Right lobe of liver (tissue), 6 donors: ENCODE measurements at regions not wholly inside any gene's neighbourhood (a gene's known extent, or its start where the extent isn't known, plus 50 kb on each side); places are given as distances from the start of the nearest gene placed in this dataset.
A peak's percentile ranks its signal among the peaks of the same experiment; 100 is the strongest.

Experiments
- ATAC-seq, 4 donors: fragments of 200-7000 bp; cut with Tn5 transposase; one replicate each; pipeline ENCODE4 v1.9.1; 2020; ENCODE audit warnings: mild to moderate bottlenecking in 4 of 4, moderate library complexity in 4 of 4
- DNase-seq, 3 donors: peaks; one replicate each; pipeline ENCODE4 v3.0.0-alpha.2; 2020
- H3K27ac ChIP-seq, 3 donors: fragments of 200-600 bp; one replicate each; pipeline ENCODE4 v1.8.0; 2022
- H3K27me3 ChIP-seq, 2 donors: fragments of 200-600 bp; one replicate each; pipeline ENCODE4 v1.8.0; 2022
- H3K36me3 ChIP-seq, 4 donors: fragments of 200-600 bp; sonication (generic) in 1 of 4; one replicate each; pipeline versions ENCODE4 v1.5.1 to v1.8.0; 2017 to 2022; ENCODE audit warnings: control low read depth in 1 of 4
- H3K4me1 ChIP-seq, 4 donors: fragments of 200-600 bp; sonication (generic) in 1 of 4; one replicate each; pipeline versions ENCODE4 v1.5.1 to v1.8.0; 2017 to 2022; ENCODE audit warnings: control low read depth in 1 of 4
- H3K4me3 ChIP-seq, 3 donors: fragments of 200-600 bp; one replicate each; pipeline ENCODE4 v1.8.0; 2022
- H3K9me3 ChIP-seq, 4 donors: fragments of 200-600 bp; sonication (generic) in 1 of 4; one replicate each; pipeline versions ENCODE4 v1.5.1 to v1.8.0; 2017 to 2022; ENCODE audit warnings: control low read depth in 1 of 4
- CTCF ChIP-seq, 4 donors: fragments of 200-600 bp in 3 of 4; fragments of 450-650 bp in 1 of 4; IDR thresholded peaks; one replicate each; pipeline versions ENCODE4 v1.5.1 to v1.8.0; 2016 to 2022; ENCODE audit warnings: antibody characterized with exemption in 4 of 4, mild to moderate bottlenecking in 2 of 4
- POLR2A ChIP-seq: fragments of 450-650 bp; IDR thresholded peaks from one replicate; pipeline ENCODE4 v1.6.1; 2017; ENCODE audit warnings: antibody characterized with exemption, mild to moderate bottlenecking
- WGBS: methylation state at CpG from one replicate; pipeline ENCODE4 v1.1.6; 2018; ENCODE audit warnings: low coverage, low lambda C conversion rate; ENCODE audit not compliant: insufficient coverage; ENCODE audit errors: missing lambda C conversion rate; 5-methylcytosine and 5-hydroxymethylcytosine counted together
- intact Hi-C, 2 donors: fragments of 100-400 bp; cut with DNase I; formaldehyde crosslinking; loops; one replicate each; pipeline versions ENCODE4 v1.11.2 to v1.14.1; 2022
- donor health status: DM: no; HTN: yes; CAD: no.
- donor health status: DM: no; HTN: no; CAD: no.
- donor health status: DM: no; HTN: no; CAD: no.
- donor health status: DM: no; HTN: yes; CAD: no.
- donor health status: DM: no; HTN: yes; CAD: no.

GRCh38 chr20:24753130-24753529, 195.9 kb upstream of the CST7 start:
- no peaks in the 10 kb centered on the region for H3K9me3 ChIP-seq
- no peaks in the 10 kb centered on the region for H3K27me3 ChIP-seq
- WGBS: no CpG with 5 or more reads among the region's 4 CpGs
- TF ChIP-seq CTCF (IDR thresholded peaks at IDR 0.05): no peak
- no peak for TF ChIP-seq POLR2A
- H3K4me3 ChIP-seq: no peak overlapping the region
- H3K27ac ChIP-seq: no peak overlapping the region
- H3K4me1 ChIP-seq: peaks cover 0 to 13% (median 0%) of the 10 kb centered on the region in 4 donors
- H3K36me3 ChIP-seq: no peaks in the 10 kb centered on the region
- intact Hi-C loops: no loop called here
- ATAC-seq (no peak), DNase-seq (peak in 1 of 3 donors; percentile 9)

GRCh38 chr20:24754691-24755090, 194.4 kb upstream of the CST7 start:
- no peak for ATAC-seq
- Histone ChIP-seq H3K27ac (no peak overlapping the region), H3K4me1 (peaks cover 0 to 13% (median 0%) of the 10 kb centered on the region in 4 donors), H3K4me3 (no peak overlapping the region), H3K27me3 (no peaks in the 10 kb centered on the region), H3K9me3 (no peaks in the 10 kb centered on the region), H3K36me3 (no peaks in the 10 kb centered on the region)
- DNase-seq: peak in 1 of 3 donors; percentile 29
- TF ChIP-seq POLR2A (no peak), CTCF (IDR thresholded peaks at IDR 0.05) (no peak)
- intact Hi-C loops: no loop called here
- 80% methylated on average over 4 of the region's 6 CpGs for WGBS

- Histone ChIP-seq H3K9me3 (peaks cover 0 to under 1% (median 0%) of the 10 kb centered on the region in 4 donors), H3K27ac (peak overlapping the region in 2 of 3 donors; percentile 42 to 51), H3K36me3 (no peaks in the 10 kb centered on the region), H3K4me3 (no peak overlapping the region), H3K27me3 (no peaks in the 10 kb centered on the region), H3K4me1 (peaks cover 0 to 13% (median 0%) of the 10 kb centered on the region in 4 donors)
- ATAC-seq (peak; percentile 92 to 99 (median 96)), DNase-seq (peak in 1 of 3 donors; percentile 72)
- intact Hi-C loops: no loop called here
- WGBS: 41% methylated on average over 4 of the region's 4 CpGs
- TF ChIP-seq CTCF (IDR thresholded peaks at IDR 0.05) (peak in 1 of 4 donors; percentile 9), POLR2A (no peak)
Measured at GRCh38 chr20:24755411-24755922, 193.6 kb upstream of the CST7 start.

- DNase-seq: peak in 1 of 3 donors; percentile 27
- no peak overlapping the region for H3K4me3 ChIP-seq
- no peak for ATAC-seq
- H3K9me3 ChIP-seq: peaks cover 0 to 4% (median 0%) of the 10 kb centered on the region in 4 donors
- peak overlapping the region in 1 of 3 donors; percentile 51 for H3K27ac ChIP-seq
- 71% methylated on average over 10 of the region's 12 CpGs for WGBS
- TF ChIP-seq CTCF (IDR thresholded peaks at IDR 0.05): no peak
- TF ChIP-seq POLR2A: no peak
- H3K36me3 ChIP-seq: no peaks in the 10 kb centered on the region
- intact Hi-C loops: no loop called here
- H3K4me1 ChIP-seq: peaks cover 0 to 13% (median 0%) of the 10 kb centered on the region in 4 donors
- no peaks in the 10 kb centered on the region for H3K27me3 ChIP-seq
Measured at GRCh38 chr20:24756292-24757025, 192.6 kb upstream of the CST7 start.
